ENCODE measurements at regions not wholly inside any gene's neighbourhood (a gene's known extent, or its start where the extent isn't known, plus 50 kb on each side); places are given as distances from the start of the nearest gene placed in this dataset.
A peak's percentile ranks its signal among the peaks of the same experiment; 100 is the strongest.

GRCh38 chr15:96583671-96584070, 253.2 kb downstream of the NR2F2 start:
- Histone ChIP-seq H2AFZ (ENCODE audit: low read length) (no peak overlapping the region), H3K79me2 (ENCODE audit: low read length) (no peaks in the 10 kb centered on the region), H3K9ac (ENCODE audit: low read length) (no peak overlapping the region), H3K27me3 (replicated peaks; ENCODE audit: insufficient read depth, low read length) (no peaks in the 10 kb centered on the region), H3K4me3 (ENCODE audit: low read length) (no peak overlapping the region), H3K4me1 (ENCODE audit: low read length) (no peaks in the 10 kb centered on the region), H4K20me1 (ENCODE audit: insufficient read depth, low read length) (no peaks in the 10 kb centered on the region), H3F3A (ENCODE audit: insufficient read depth, low read length) (no peaks in the 10 kb centered on the region), H3K9me2 (replicated peaks; ENCODE audit: insufficient read depth, low read length) (no peaks in the 10 kb centered on the region), H3K27ac (ENCODE audit: low read length) (no peak overlapping the region), H3K4me2 (ENCODE audit: low read depth, low read length) (no peak overlapping the region), H3K9me3 (replicated peaks; ENCODE audit: insufficient read depth, low read length) (no peaks in the 10 kb centered on the region), H3K36me3 (replicated peaks; ENCODE audit: insufficient read depth, low read length) (no peaks in the 10 kb centered on the region)
- no peak for DNase-seq
- no peak for TF ChIP-seq CTCF (IDR thresholded peaks at IDR 0.05; ENCODE audit: low read length)
- no peak for TF ChIP-seq EZH2 (optimal IDR thresholded peaks at IDR 0.05; ENCODE audit: low read depth, low read length)

- H3K4me3 ChIP-seq (ENCODE audit: low read length) = no peak overlapping the region
- H3K9me2 ChIP-seq (replicated peaks; ENCODE audit: insufficient read depth, low read length) = no peaks in the 10 kb centered on the region
- H3K9ac ChIP-seq (ENCODE audit: low read length) = no peak overlapping the region
- no peaks in the 10 kb centered on the region for H3K79me2 ChIP-seq (ENCODE audit: low read length)
- no peak overlapping the region for H3K27ac ChIP-seq (ENCODE audit: low read length)
- no peaks in the 10 kb centered on the region for H3K36me3 ChIP-seq (replicated peaks; ENCODE audit: insufficient read depth, low read length)
- no peak overlapping the region for H3K4me2 ChIP-seq (ENCODE audit: low read depth, low read length)
- H3K9me3 ChIP-seq (replicated peaks; ENCODE audit: insufficient read depth, low read length) = no peaks in the 10 kb centered on the region
- H3K27me3 ChIP-seq (replicated peaks; ENCODE audit: insufficient read depth, low read length) = no peaks in the 10 kb centered on the region
- TF ChIP-seq CTCF (IDR thresholded peaks at IDR 0.05; ENCODE audit: low read length) (0 out of 2 replicates have a peak, but pooled peaks have one; percentile 3), EZH2phosphoT487 (IDR thresholded peaks at IDR 0.05; ENCODE audit: low read length) (no peak)
- H2AFZ ChIP-seq (ENCODE audit: low read length) = no peak overlapping the region
- DNase-seq = no peak
- H3K4me1 ChIP-seq (ENCODE audit: low read length) = no peaks in the 10 kb centered on the region
- no peaks in the 10 kb centered on the region for H3F3A ChIP-seq (ENCODE audit: insufficient read depth, low read length)
- H4K20me1 ChIP-seq (ENCODE audit: insufficient read depth, low read length) = no peaks in the 10 kb centered on the region
These were observed 255.2 kb downstream of the NR2F2 start for GRCh38 chr15:96585484-96586386.

- TF ChIP-seq EZH2 (optimal IDR thresholded peaks at IDR 0.05; ENCODE audit: low read depth, low read length) = no peak
- TF ChIP-seq CTCF (IDR thresholded peaks at IDR 0.05; ENCODE audit: low read length) = no peak
- no peak for TF ChIP-seq EZH2phosphoT487 (IDR thresholded peaks at IDR 0.05; ENCODE audit: low read length)
- H4K20me1 ChIP-seq (ENCODE audit: insufficient read depth, low read length) = no peaks in the 10 kb centered on the region
- no peaks in the 10 kb centered on the region for H3K27me3 ChIP-seq (replicated peaks; ENCODE audit: insufficient read depth, low read length)
- no peaks in the 10 kb centered on the region for H3K79me2 ChIP-seq (ENCODE audit: low read length)
- H3K4me3 ChIP-seq (ENCODE audit: low read length) = no peak overlapping the region
- H3K36me3 ChIP-seq (replicated peaks; ENCODE audit: insufficient read depth, low read length) = no peaks in the 10 kb centered on the region
- no peaks in the 10 kb centered on the region for H3F3A ChIP-seq (ENCODE audit: insufficient read depth, low read length)
- H3K4me1 ChIP-seq (ENCODE audit: low read length) = no peaks in the 10 kb centered on the region
- no peak overlapping the region for H3K9ac ChIP-seq (ENCODE audit: low read length)
- H2AFZ ChIP-seq (ENCODE audit: low read length) = no peak overlapping the region
- H3K4me2 ChIP-seq (ENCODE audit: low read depth, low read length) = no peak overlapping the region
- H3K9me3 ChIP-seq (replicated peaks; ENCODE audit: insufficient read depth, low read length) = no peaks in the 10 kb centered on the region
- H3K9me2 ChIP-seq (replicated peaks; ENCODE audit: insufficient read depth, low read length) = no peaks in the 10 kb centered on the region
- H3K27ac ChIP-seq (ENCODE audit: low read length) = no peak overlapping the region
- no peak for DNase-seq
These were observed 256.4 kb downstream of the NR2F2 start for GRCh38 chr15:96586901-96587300.

All from MM.1S (cell line).